Stimulated activated CD4-positive, alpha-beta T cell treated with anti-CD3 and anti-CD28 coated beads, Interleukin-15, amount 100 ng/mL, for 24 hours (primary cell): ENCODE measurements at regions not wholly inside any gene's neighbourhood (a gene's known extent, or its start where the extent isn't known, plus 50 kb on each side); places are given as distances from the start of the nearest gene placed in this dataset.

Source experiments
- DNase-seq: peaks from one replicate; pipeline ENCODE4 v3.0.0-alpha.2; 2020

- no peak for DNase-seq
Measured at GRCh38 chr20:53713328-53714056, 119.9 kb upstream of the ZNF217 start.

- no peak for DNase-seq
Measured at GRCh38 chr20:53712212-53712977, 118.8 kb upstream of the ZNF217 start.

- DNase-seq = no peak
Measured at GRCh38 chr20:53711333-53712211, 117.9 kb upstream of the ZNF217 start.

GRCh38 chr20:53708129-53708968, 114.7 kb upstream of the ZNF217 start:
- peak; percentile 65 for DNase-seq

GRCh38 chr20:53707371-53708055, 113.9 kb upstream of the ZNF217 start:
- DNase-seq = peak; percentile 48

- DNase-seq = peak; percentile 42
Measured at GRCh38 chr20:53706466-53707370, 113.1 kb upstream of the ZNF217 start.

- no peak for DNase-seq
Measured at GRCh38 chr20:53706008-53706465, 112.4 kb upstream of the ZNF217 start.

GRCh38 chr20:53702617-53703016, 109.0 kb upstream of the ZNF217 start:
- no peak for DNase-seq

GRCh38 chr20:53699906-53700305, 106.3 kb upstream of the ZNF217 start:
- DNase-seq = no peak

GRCh38 chr20:53699085-53699674, 105.5 kb upstream of the ZNF217 start:
- no peak for DNase-seq

- no peak for DNase-seq
Measured at GRCh38 chr20:53698371-53698978, 104.8 kb upstream of the ZNF217 start.

GRCh38 chr20:53695797-53696527, 102.3 kb upstream of the ZNF217 start:
- DNase-seq = no peak

- DNase-seq = no peak
Measured at GRCh38 chr20:53693262-53693871, 99.7 kb upstream of the ZNF217 start.

- no peak for DNase-seq
Measured at GRCh38 chr20:53692465-53693067, 98.9 kb upstream of the ZNF217 start.

GRCh38 chr20:53691811-53692192, 98.2 kb upstream of the ZNF217 start:
- DNase-seq = no peak

- DNase-seq = no peak
Measured at GRCh38 chr20:53691060-53691810, 97.6 kb upstream of the ZNF217 start.

GRCh38 chr20:53688085-53688484, 94.4 kb upstream of the ZNF217 start:
- no peak for DNase-seq
